Retinal pigment epithelial cell (primary cell): ENCODE measurements at regions not wholly inside any gene's neighbourhood (a gene's known extent, or its start where the extent isn't known, plus 50 kb on each side); places are given as distances from the start of the nearest gene placed in this dataset.

Experiments
- DNase-seq: peaks from one replicate; pipeline ENCODE4 v3.0.0-alpha.2; 2010; ENCODE audit warnings: low read depth
- H3K4me3 ChIP-seq: 2 replicates; pipeline ENCODE4 v1.5.1; 2011; ENCODE audit warnings: mild to moderate bottlenecking, low read length, control low read depth, moderate library complexity
- CTCF ChIP-seq: conservative IDR thresholded peaks from 2 replicates; pipeline ENCODE4 v1.5.1; 2011; ENCODE audit warnings: low read depth, low read length, control low read depth, inconsistent platforms

GRCh38 chr11:127369356-127369755 lies 368.8 kb upstream of the KIRREL3 start:
- H3K4me3 ChIP-seq = no peak overlapping the region
- DNase-seq = no peak
- no peak for TF ChIP-seq CTCF

GRCh38 chr11:127362754-127363308 lies 362.3 kb upstream of the KIRREL3 start:
- DNase-seq = no peak
- H3K4me3 ChIP-seq = no peak overlapping the region
- TF ChIP-seq CTCF = no peak

- DNase-seq = no peak
- TF ChIP-seq CTCF = no peak
- no peak overlapping the region for H3K4me3 ChIP-seq
Measured at GRCh38 chr11:127358160-127358559, 357.6 kb upstream of the KIRREL3 start.

GRCh38 chr11:127350476-127350875 lies 349.9 kb upstream of the KIRREL3 start:
- no peak for DNase-seq
- H3K4me3 ChIP-seq = no peak overlapping the region
- TF ChIP-seq CTCF = no peak

GRCh38 chr11:127345819-127346459 lies 345.4 kb upstream of the KIRREL3 start:
- TF ChIP-seq CTCF = peak; percentile 89
- no peak overlapping the region for H3K4me3 ChIP-seq
- DNase-seq = no peak

- TF ChIP-seq CTCF = no peak
- H3K4me3 ChIP-seq = no peak overlapping the region
- no peak for DNase-seq
Measured at GRCh38 chr11:127340438-127340837, 339.9 kb upstream of the KIRREL3 start.

- TF ChIP-seq CTCF = no peak
- no peak overlapping the region for H3K4me3 ChIP-seq
- DNase-seq = no peak
Measured at GRCh38 chr11:127339376-127339775, 338.8 kb upstream of the KIRREL3 start.
